Natural killer cell (primary cell): ENCODE measurements at regions not wholly inside any gene's neighbourhood (a gene's known extent, or its start where the extent isn't known, plus 50 kb on each side); places are given as distances from the start of the nearest gene placed in this dataset.
A peak's percentile ranks its signal among the peaks of the same experiment; 100 is the strongest.

Experiments
- ATAC-seq, 3 donors: fragments of 150-1000 bp in 2 of 3; fragments of 200-7000 bp in 1 of 3; cut with Tn5 transposase; 1 replicate in 1 of 3; 2 replicates in 2 of 3; pipeline ENCODE4 v1.10.0; 2021; ENCODE audit warnings: mild to moderate bottlenecking in 2 of 3, moderate library complexity in 2 of 3
- DNase-seq, 2 donors: peaks; one replicate each; pipeline versions ENCODE4 v3.0.0 to v3.0.0-alpha.2; 2013 to 2021; ENCODE audit warnings: mixed read lengths in 1 of 2
- H3K27ac ChIP-seq: one replicate; pipeline ENCODE4 v1.5.1; 2013; ENCODE audit warnings: mild to moderate bottlenecking, low read length
- H3K27me3 ChIP-seq: one replicate; pipeline ENCODE4 v1.6.1; 2013; ENCODE audit warnings: low read length; ENCODE audit not compliant: control insufficient read depth, insufficient read depth
- H3K36me3 ChIP-seq: one replicate; pipeline ENCODE4 v1.6.1; 2013; ENCODE audit warnings: low read length; ENCODE audit not compliant: control insufficient read depth, insufficient read depth
- H3K4me1 ChIP-seq: one replicate; pipeline ENCODE4 v1.6.1; 2013; ENCODE audit warnings: low read length; ENCODE audit not compliant: control insufficient read depth, insufficient read depth
- H3K4me3 ChIP-seq: one replicate; pipeline ENCODE4 v1.5.1; 2013; ENCODE audit warnings: low read length
- H3K9me3 ChIP-seq: one replicate; pipeline ENCODE4 v1.6.1; 2013; ENCODE audit warnings: low read length; ENCODE audit not compliant: control insufficient read depth, insufficient read depth
- H3K27ac Mint-ChIP-seq, 2 donors: one replicate each; pipeline ENCODE4 v1.8.0; 2022; ENCODE audit warnings: mild to moderate bottlenecking in 2 of 2, mixed read lengths in 2 of 2, moderate library complexity in 1 of 2
- H3K27me3 Mint-ChIP-seq, 2 donors: one replicate each; pipeline ENCODE4 v1.8.0; 2022; ENCODE audit warnings: low read depth in 2 of 2, mixed read lengths in 2 of 2
- H3K36me3 Mint-ChIP-seq: one replicate; pipeline ENCODE4 v1.8.0; 2022; ENCODE audit warnings: mixed read lengths
- H3K4me1 Mint-ChIP-seq, 2 donors: one replicate each; pipeline ENCODE4 v1.8.0; 2022; ENCODE audit warnings: mixed read lengths in 2 of 2
- H3K4me3 Mint-ChIP-seq: one replicate; pipeline ENCODE4 v1.8.0; 2022; ENCODE audit warnings: mild to moderate bottlenecking, moderate library complexity, mixed read lengths
- H3K9me3 Mint-ChIP-seq, 2 donors: one replicate each; pipeline ENCODE4 v1.8.0; 2022; ENCODE audit warnings: mixed read lengths in 2 of 2
- WGBS: methylation state at CpG from one replicate; pipeline ENCODE4 v1.1.7; 2013; ENCODE audit warnings: missing lambda C conversion rate; ENCODE audit not compliant: insufficient coverage; 5-methylcytosine and 5-hydroxymethylcytosine counted together
- intact Hi-C: fragments of 100-400 bp; cut with micrococcal nuclease; formaldehyde crosslinking; loops from one replicate; pipeline ENCODE4 v1.14.2; 2022
- TF ChIP-seq, protein P1 (sequence below): fragments of 200-600 bp; IDR thresholded peaks from one replicate; pipeline ENCODE4 v1.8.0; 2022; ENCODE audit warnings: antibody characterized with exemption

DNA sequence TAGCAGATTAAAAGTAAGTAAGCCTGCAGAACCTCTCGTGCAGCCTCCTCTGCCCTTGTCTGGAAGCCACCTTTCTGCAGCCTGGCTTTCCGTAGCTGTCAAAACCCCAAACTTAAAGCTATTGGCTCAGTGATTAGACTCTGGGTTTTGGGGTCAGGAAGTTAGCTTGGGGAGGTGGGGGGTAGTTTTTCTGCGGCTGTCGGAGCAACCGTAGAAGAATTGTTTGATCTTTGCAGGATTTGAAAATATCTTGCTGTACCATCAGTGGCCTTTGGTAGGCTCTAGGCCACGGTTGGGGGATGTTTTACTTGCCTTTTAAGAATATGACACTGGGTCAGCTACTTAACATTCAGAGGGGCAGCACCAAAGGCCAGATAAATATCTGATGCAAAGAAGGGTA, 88.4 kb upstream of the RASGRP1 start:
- under 1% methylated on average over 6 of the region's 6 CpGs for WGBS
- peaks cover 65 to 66% of the 10 kb centered on the region in 2 donors for H3K4me1 Mint-ChIP-seq
- no peaks in the 10 kb centered on the region for H3K9me3 ChIP-seq
- H3K36me3 ChIP-seq = no peaks in the 10 kb centered on the region
- peaks cover 45% of the 10 kb centered on the region for H3K4me1 ChIP-seq
- H3K9me3 Mint-ChIP-seq = no peaks in the 10 kb centered on the region
- no peak overlapping the region for H3K4me3 ChIP-seq
- peak; percentile 77 to 89 (median 84) for ATAC-seq
- H3K36me3 Mint-ChIP-seq = no peaks in the 10 kb centered on the region
- peak overlapping the region; percentile 95 to 96 for H3K27ac Mint-ChIP-seq
- intact Hi-C loops = loop anchor here (1.0 kb wide), 4 partner anchors 17 to 89 kb away; partner anchors contain the start of gene RASGRP1
- H3K27me3 Mint-ChIP-seq = no peaks in the 10 kb centered on the region
- TF ChIP-seq, protein P1, sequence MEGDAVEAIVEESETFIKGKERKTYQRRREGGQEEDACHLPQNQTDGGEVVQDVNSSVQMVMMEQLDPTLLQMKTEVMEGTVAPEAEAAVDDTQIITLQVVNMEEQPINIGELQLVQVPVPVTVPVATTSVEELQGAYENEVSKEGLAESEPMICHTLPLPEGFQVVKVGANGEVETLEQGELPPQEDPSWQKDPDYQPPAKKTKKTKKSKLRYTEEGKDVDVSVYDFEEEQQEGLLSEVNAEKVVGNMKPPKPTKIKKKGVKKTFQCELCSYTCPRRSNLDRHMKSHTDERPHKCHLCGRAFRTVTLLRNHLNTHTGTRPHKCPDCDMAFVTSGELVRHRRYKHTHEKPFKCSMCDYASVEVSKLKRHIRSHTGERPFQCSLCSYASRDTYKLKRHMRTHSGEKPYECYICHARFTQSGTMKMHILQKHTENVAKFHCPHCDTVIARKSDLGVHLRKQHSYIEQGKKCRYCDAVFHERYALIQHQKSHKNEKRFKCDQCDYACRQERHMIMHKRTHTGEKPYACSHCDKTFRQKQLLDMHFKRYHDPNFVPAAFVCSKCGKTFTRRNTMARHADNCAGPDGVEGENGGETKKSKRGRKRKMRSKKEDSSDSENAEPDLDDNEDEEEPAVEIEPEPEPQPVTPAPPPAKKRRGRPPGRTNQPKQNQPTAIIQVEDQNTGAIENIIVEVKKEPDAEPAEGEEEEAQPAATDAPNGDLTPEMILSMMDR = peak; percentile 27
- peak overlapping the region; percentile 75 for H3K27ac ChIP-seq
- H3K27me3 ChIP-seq = no peaks in the 10 kb centered on the region
- H3K4me3 Mint-ChIP-seq = peak overlapping the region; percentile 89
- DNase-seq = peak; percentile 70 to 95

DNA sequence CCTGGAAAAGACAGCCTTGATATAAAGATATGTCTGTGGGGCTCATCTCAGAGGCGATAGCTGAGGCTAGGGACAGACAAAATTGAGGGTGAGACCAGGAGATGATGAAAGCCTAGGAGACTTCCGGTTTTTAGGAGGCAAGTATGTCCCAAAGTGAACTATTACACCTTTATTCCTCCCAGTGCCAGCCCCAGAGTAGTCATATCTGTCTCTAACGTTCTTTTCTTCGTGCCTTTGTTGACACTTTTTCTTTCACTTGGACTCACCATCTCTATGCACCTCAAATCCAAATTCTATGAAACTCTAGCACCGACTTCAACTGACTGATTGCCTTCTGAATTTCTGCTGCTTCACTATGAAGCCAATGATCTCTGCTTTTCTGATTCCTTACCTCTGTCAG, 93.8 kb upstream of the RASGRP1 start:
- H3K9me3 ChIP-seq = no peaks in the 10 kb centered on the region
- intact Hi-C loops = no loop called here
- DNase-seq = no peak
- TF ChIP-seq, protein P1 = no peak
- Mint-ChIP-seq H3K9me3 (no peaks in the 10 kb centered on the region), H3K36me3 (no peaks in the 10 kb centered on the region), H3K4me3 (no peak overlapping the region), H3K27ac (no peak overlapping the region), H3K27me3 (no peaks in the 10 kb centered on the region), H3K4me1 (peaks cover 30 to 40% of the 10 kb centered on the region in 2 donors)
- WGBS = 88% methylated on average over 5 of the region's 5 CpGs
- no peaks in the 10 kb centered on the region for H3K36me3 ChIP-seq
- H3K27me3 ChIP-seq = no peaks in the 10 kb centered on the region
- peaks cover 22% of the 10 kb centered on the region for H3K4me1 ChIP-seq
- H3K4me3 ChIP-seq = no peak overlapping the region
- no peak for ATAC-seq
- H3K27ac ChIP-seq = no peak overlapping the region

DNA sequence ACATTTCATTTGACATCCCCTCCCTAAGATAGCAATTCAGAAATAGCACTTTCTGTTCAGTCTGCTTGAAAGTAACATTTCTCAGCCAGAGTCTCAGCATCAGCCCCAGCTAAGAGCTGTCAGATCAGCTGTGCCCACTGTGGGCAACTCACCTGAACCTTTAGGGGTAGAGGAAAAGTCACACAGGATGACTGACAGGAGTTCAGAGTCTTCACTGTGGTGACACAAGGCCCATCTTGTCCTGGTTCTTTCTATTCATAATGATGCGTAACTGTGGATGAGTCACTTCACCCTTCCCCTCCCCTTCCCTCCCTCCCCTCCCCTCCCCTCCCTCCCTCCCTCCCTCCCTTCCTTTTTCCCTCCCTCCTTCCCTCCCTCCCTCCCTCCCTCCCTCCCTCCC, 96.1 kb upstream of the RASGRP1 start:
- no peak overlapping the region for H3K27ac ChIP-seq
- Mint-ChIP-seq H3K27ac (peak overlapping the region; percentile 70 to 85), H3K27me3 (no peaks in the 10 kb centered on the region), H3K4me1 (peaks cover 27 to 29% of the 10 kb centered on the region in 2 donors), H3K36me3 (no peaks in the 10 kb centered on the region), H3K9me3 (no peaks in the 10 kb centered on the region), H3K4me3 (no peak overlapping the region)
- TF ChIP-seq, protein P1 = no peak
- no peak overlapping the region for H3K4me3 ChIP-seq
- H3K27me3 ChIP-seq = no peaks in the 10 kb centered on the region
- no peaks in the 10 kb centered on the region for H3K36me3 ChIP-seq
- no CpG with 5 or more reads among the region's 1 CpG for WGBS
- no peaks in the 10 kb centered on the region for H3K9me3 ChIP-seq
- peak; percentile 64 to 93 (median 74) for ATAC-seq
- DNase-seq = peak in 1 of 2 donors; percentile 49
- intact Hi-C loops = no loop called here
- H3K4me1 ChIP-seq = peaks cover 12% of the 10 kb centered on the region
